PC-9 (cell line): ENCODE measurements at regions not wholly inside any gene's neighbourhood (a gene's known extent, or its start where the extent isn't known, plus 50 kb on each side); places are given as distances from the start of the nearest gene placed in this dataset.

Experiments
- BruUV-seq: library from RNA; stranded (reverse); fragments of 400-500 nt; replicated peaks from 2 replicates; lab custom pipeline; 2021; lab: Mats Ljungman, UMichigan
- CTCF ChIA-PET: fragments of 300-600 bp; sonication (Branson Sonifier 250); formaldehyde crosslinking; loops from one replicate; lab custom pipeline; 2022; ENCODE audit warnings: antibody characterized with exemption; lab: Charles Lee
- POLR2A ChIA-PET: fragments of 300-600 bp; sonication (Branson Sonifier 250); formaldehyde crosslinking; loops from one replicate; lab custom pipeline; 2022; ENCODE audit warnings: antibody characterized with exemption; ENCODE audit not compliant: unreplicated experiment; lab: Charles Lee
- DNase-seq, 2 experiments: peaks; one replicate each; pipeline versions ENCODE4 v3.0.0 to v3.0.0-alpha.2; 2015 to 2022; ENCODE audit warnings: mixed read lengths in 1 of 2
- H2AFZ ChIP-seq: fragments of 200-600 bp; sonication (generic); 2 replicates; pipeline ENCODE4 v1.8.1; 2017; ENCODE audit warnings: antibody characterized with exemption
- H3F3A ChIP-seq: fragments of 200-600 bp; sonication (generic); 2 replicates; pipeline ENCODE4 v1.8.1; 2017; ENCODE audit warnings: antibody characterized with exemption, mild to moderate bottlenecking, low read depth; ENCODE audit not compliant: insufficient read depth
- H3K27ac ChIP-seq: fragments of 200-600 bp; sonication (generic); 2 replicates; pipeline ENCODE4 v1.6.1; 2016; ENCODE audit warnings: mixed run types
- H3K27me3 ChIP-seq: fragments of 200-600 bp; sonication (generic); 2 replicates; pipeline ENCODE4 v1.6.1; 2016; ENCODE audit warnings: low read depth, mixed run types; ENCODE audit not compliant: insufficient read depth
- H3K36me3 ChIP-seq: fragments of 200-600 bp; sonication (generic); 2 replicates; pipeline ENCODE4 v1.6.1; 2016; ENCODE audit warnings: low read depth, mixed run types
- H3K4me1 ChIP-seq: fragments of 200-600 bp; sonication (generic); replicated peaks from 2 replicates; pipeline ENCODE4 v1.6.1; 2016; ENCODE audit warnings: mixed run types; ENCODE audit not compliant: insufficient read depth
- H3K4me2 ChIP-seq: fragments of 200-600 bp; sonication (generic); 2 replicates; pipeline ENCODE4 v1.6.1; 2017; ENCODE audit warnings: mixed run types
- H3K4me3 ChIP-seq: fragments of 200-600 bp; sonication (generic); 2 replicates; pipeline ENCODE4 v1.6.1; 2016; ENCODE audit warnings: mixed run types
- H3K79me2 ChIP-seq: fragments of 200-600 bp; sonication (generic); 2 replicates; pipeline ENCODE4 v1.6.1; 2017; ENCODE audit warnings: low read depth, mixed run types
- H3K9me2 ChIP-seq: fragments of 200-600 bp; sonication (generic); 2 replicates; pipeline ENCODE4 v1.8.1; 2017; ENCODE audit warnings: mild to moderate bottlenecking; ENCODE audit not compliant: insufficient read depth
- H3K9me3 ChIP-seq: fragments of 200-600 bp; sonication (generic); 2 replicates; pipeline ENCODE4 v1.8.1; 2016; ENCODE audit warnings: low read depth; ENCODE audit not compliant: insufficient read depth
- H4K20me1 ChIP-seq: fragments of 200-600 bp; sonication (generic); 2 replicates; pipeline ENCODE4 v1.8.1; 2017; ENCODE audit not compliant: insufficient read depth
- CTCF ChIP-seq: fragments of 200-600 bp; sonication (generic); conservative IDR thresholded peaks from 2 replicates; pipeline ENCODE4 v1.6.1; 2017; ENCODE audit warnings: mixed run types, antibody characterized with exemption, mild to moderate bottlenecking, moderate library complexity
- EZH2 ChIP-seq: fragments of 200-600 bp; sonication (generic); IDR thresholded peaks from 2 replicates; pipeline ENCODE4 v1.8.0; 2017; ENCODE audit warnings: antibody characterized with exemption, low read depth
- intact Hi-C: fragments of 100-400 bp; cut with micrococcal nuclease; formaldehyde crosslinking; loops from one replicate; pipeline ENCODE4 v1.10.0; 2022; ENCODE audit not compliant: unreplicated experiment

GRCh38 chr6:41434803-41435481 is 99.5 kb downstream of the NCR2 start:
- Histone ChIP-seq H3K27ac (no peak overlapping the region), H3K36me3 (no peaks in the 10 kb centered on the region), H3K9me3 (no peaks in the 10 kb centered on the region), H4K20me1 (0 out of 2 replicates have a peak, but pooled peaks cover 4% of the 10 kb centered on the region), H2AFZ (no peak overlapping the region), H3K79me2 (no peaks in the 10 kb centered on the region), H3K4me1 (peaks cover 8% of the 10 kb centered on the region), H3K4me2 (no peak overlapping the region), H3K4me3 (no peak overlapping the region), H3K9me2 (no peaks in the 10 kb centered on the region), H3F3A (no peaks in the 10 kb centered on the region), H3K27me3 (peaks cover 18% of the 10 kb centered on the region)
- DNase-seq, result no peak
- intact Hi-C loops, result no loop called here
- BruUV-seq, result no TSS peak
- TF ChIP-seq EZH2 (no peak), CTCF (no peak)
- CTCF ChIA-PET, result no interaction called here
- POLR2A ChIA-PET, result interaction anchor here (0.6 kb wide), 1 partner anchor 67 kb away, joined by 24 read pairs; no protein-coding TSS in a partner anchor

GRCh38 chr6:41437604-41438003 is 102.2 kb downstream of the NCR2 start:
- H3K27me3 ChIP-seq, result peaks cover 23% of the 10 kb centered on the region
- H3K79me2 ChIP-seq, result no peaks in the 10 kb centered on the region
- 0 out of 2 replicates have a peak, but pooled peaks cover 4% of the 10 kb centered on the region for H4K20me1 ChIP-seq
- H3K4me2 ChIP-seq, result no peak overlapping the region
- no peaks in the 10 kb centered on the region for H3K9me2 ChIP-seq
- POLR2A ChIA-PET, result interaction anchor here (0.7 kb wide), 1 partner anchor 1066 kb away, joined by 5 read pairs; no protein-coding TSS in a partner anchor
- H3K4me1 ChIP-seq, result no peaks in the 10 kb centered on the region
- H3K9me3 ChIP-seq, result no peaks in the 10 kb centered on the region
- no peak overlapping the region for H3K27ac ChIP-seq
- intact Hi-C loops, result no loop called here
- DNase-seq, result no peak
- no peaks in the 10 kb centered on the region for H3K36me3 ChIP-seq
- CTCF ChIA-PET, result no interaction called here
- no peak overlapping the region for H2AFZ ChIP-seq
- TF ChIP-seq CTCF, result no peak
- TF ChIP-seq EZH2, result no peak
- no peaks in the 10 kb centered on the region for H3F3A ChIP-seq
- BruUV-seq, result no TSS peak
- no peak overlapping the region for H3K4me3 ChIP-seq

GRCh38 chr6:41438746-41439145 is 103.3 kb downstream of the NCR2 start:
- Histone ChIP-seq H3K4me3 (no peak overlapping the region), H3K79me2 (no peaks in the 10 kb centered on the region), H3K9me2 (no peaks in the 10 kb centered on the region), H3K36me3 (no peaks in the 10 kb centered on the region), H3K4me2 (no peak overlapping the region), H3K27ac (no peak overlapping the region), H3K27me3 (peaks cover 32% of the 10 kb centered on the region), H3F3A (no peaks in the 10 kb centered on the region), H2AFZ (no peak overlapping the region), H3K4me1 (no peaks in the 10 kb centered on the region), H3K9me3 (no peaks in the 10 kb centered on the region), H4K20me1 (0 out of 2 replicates have a peak, but pooled peaks cover 4% of the 10 kb centered on the region)
- ChIA-PET CTCF (no interaction called here), POLR2A (no interaction called here)
- no peak for TF ChIP-seq CTCF
- TF ChIP-seq EZH2, result no peak
- no TSS peak for BruUV-seq
- intact Hi-C loops, result no loop called here
- no peak for DNase-seq
